Ascending aorta (tissue), 2 donors: ENCODE measurements at regions not wholly inside any gene's neighbourhood (a gene's known extent, or its start where the extent isn't known, plus 50 kb on each side); places are given as distances from the start of the nearest gene placed in this dataset.

Experiments
- DNase-seq, 2 donors: peaks; one replicate each; pipeline ENCODE4 v3.0.0-alpha.2; 2019; ENCODE audit warnings: low spot score in 2 of 2
- H3K27ac ChIP-seq, 2 donors: fragments of 200-600 bp; sonication (generic); one replicate each; pipeline ENCODE4 v1.5.1; 2016 to 2017; ENCODE audit warnings: mild to moderate bottlenecking in 1 of 2
- H3K27me3 ChIP-seq: fragments of 200-600 bp; sonication (generic); one replicate; pipeline ENCODE4 v1.5.1; 2017
- H3K36me3 ChIP-seq, 2 donors: fragments of 200-600 bp; sonication (generic); one replicate each; pipeline ENCODE4 v1.5.1; 2016
- H3K4me1 ChIP-seq, 2 donors: fragments of 200-600 bp; sonication (generic); one replicate each; pipeline ENCODE4 v1.5.1; 2016 to 2017; ENCODE audit warnings: mild to moderate bottlenecking in 1 of 2
- H3K4me3 ChIP-seq, 2 donors: fragments of 200-600 bp; sonication (generic); one replicate each; pipeline ENCODE4 v1.5.1; 2016 to 2017; ENCODE audit warnings: mild to moderate bottlenecking in 1 of 2
- H3K9me3 ChIP-seq, 2 donors: fragments of 200-600 bp; sonication (generic); one replicate each; pipeline ENCODE4 v1.5.1; 2016
- CTCF ChIP-seq, 3 experiments: fragments of 200-600 bp in 2 of 3; fragments of 450-650 bp in 1 of 3; sonication (generic) in 2 of 3; IDR thresholded peaks; one replicate each; pipeline ENCODE4 v1.5.1; 2016 to 2019; ENCODE audit warnings: antibody characterized with exemption in 3 of 3, mild to moderate bottlenecking in 1 of 3, moderate library complexity in 1 of 3
- intact Hi-C: fragments of 100-400 bp; cut with DNase I; formaldehyde crosslinking; loops from one replicate; pipeline ENCODE4 v1.15.1; 2023

- Histone ChIP-seq H3K27ac (no peak overlapping the region), H3K4me3 (no peak overlapping the region), H3K4me1 (no peaks in the 10 kb centered on the region), H3K9me3 (no peaks in the 10 kb centered on the region), H3K36me3 (no peaks in the 10 kb centered on the region), H3K27me3 (no peaks in the 10 kb centered on the region)
- DNase-seq, result no peak
- no peak for TF ChIP-seq CTCF (IDR thresholded peaks at IDR 0.05)
- intact Hi-C loops, result no loop called here
These were observed 274.4 kb upstream of the CXADR start for GRCh38 chr21:17238468-17238867.

GRCh38 chr21:17250778-17251241 is 262.0 kb upstream of the CXADR start:
- DNase-seq, result no peak
- no peaks in the 10 kb centered on the region for H3K27me3 ChIP-seq
- H3K36me3 ChIP-seq, result no peaks in the 10 kb centered on the region
- H3K27ac ChIP-seq, result no peak overlapping the region
- TF ChIP-seq CTCF (IDR thresholded peaks at IDR 0.05), result no peak
- H3K9me3 ChIP-seq, result no peaks in the 10 kb centered on the region
- intact Hi-C loops, result no loop called here
- H3K4me3 ChIP-seq, result no peak overlapping the region
- H3K4me1 ChIP-seq, result no peaks in the 10 kb centered on the region

- H3K4me1 ChIP-seq, result no peaks in the 10 kb centered on the region
- no peaks in the 10 kb centered on the region for H3K36me3 ChIP-seq
- no peak overlapping the region for H3K4me3 ChIP-seq
- no peak for DNase-seq
- intact Hi-C loops, result no loop called here
- no peak for TF ChIP-seq CTCF (IDR thresholded peaks at IDR 0.05)
- H3K27me3 ChIP-seq, result no peaks in the 10 kb centered on the region
- H3K9me3 ChIP-seq, result no peaks in the 10 kb centered on the region
- no peak overlapping the region for H3K27ac ChIP-seq
These were observed 255.1 kb upstream of the CXADR start for GRCh38 chr21:17257784-17258183.

GRCh38 chr21:17264182-17264581 is 248.7 kb upstream of the CXADR start:
- intact Hi-C loops, result no loop called here
- H3K27ac ChIP-seq, result no peak overlapping the region

GRCh38 chr21:17269760-17270159 is 243.1 kb upstream of the CXADR start:
- H3K27ac ChIP-seq, result no peak overlapping the region
- H3K4me3 ChIP-seq, result no peak overlapping the region
- no peaks in the 10 kb centered on the region for H3K27me3 ChIP-seq
- H3K9me3 ChIP-seq, result no peaks in the 10 kb centered on the region
- no peak for TF ChIP-seq CTCF (IDR thresholded peaks at IDR 0.05)
- intact Hi-C loops, result no loop called here
- H3K4me1 ChIP-seq, result no peaks in the 10 kb centered on the region
- no peaks in the 10 kb centered on the region for H3K36me3 ChIP-seq
- no peak for DNase-seq

More at GRCh38 chr21:17264182-17264581, 248.7 kb upstream of the CXADR start:
- H3K27me3 ChIP-seq, result no peaks in the 10 kb centered on the region
- no peaks in the 10 kb centered on the region for H3K36me3 ChIP-seq
- H3K4me3 ChIP-seq, result no peak overlapping the region
- no peak for DNase-seq
- no peak for TF ChIP-seq CTCF (IDR thresholded peaks at IDR 0.05)
- H3K4me1 ChIP-seq, result no peaks in the 10 kb centered on the region
- H3K9me3 ChIP-seq, result no peaks in the 10 kb centered on the region

GRCh38 chr21:17270229-17270628 is 242.6 kb upstream of the CXADR start:
- no peaks in the 10 kb centered on the region for H3K4me1 ChIP-seq
- no peaks in the 10 kb centered on the region for H3K36me3 ChIP-seq
- peak; percentile 21 to 48 (median 22) for TF ChIP-seq CTCF (IDR thresholded peaks at IDR 0.05)
- no peaks in the 10 kb centered on the region for H3K27me3 ChIP-seq
- no peak overlapping the region for H3K4me3 ChIP-seq
- H3K9me3 ChIP-seq, result no peaks in the 10 kb centered on the region
- intact Hi-C loops, result no loop called here
- no peak overlapping the region for H3K27ac ChIP-seq
- DNase-seq, result no peak
